GM13976 (cell line): ENCODE measurements at regions not wholly inside any gene's neighbourhood (a gene's known extent, or its start where the extent isn't known, plus 50 kb on each side); places are given as distances from the start of the nearest gene placed in this dataset.
"Not testable (repeated sequence)": the region's sequence is repeated elsewhere in the genome, so short reads cannot be mapped to it uniquely, and the experiment has no call there.

Experiments used
- DNase-seq: peaks from one replicate; pipeline ENCODE4 v3.0.0; 2012; ENCODE audit warnings: low spot score
- in situ Hi-C: fragments of 300-500 bp; cut with MboI; formaldehyde crosslinking; loops from one replicate; pipeline ENCODE4 v1.12.0; 2022; ENCODE audit warnings: low sequenced_read_pairs, mixed read lengths, inconsistent platforms; ENCODE audit not compliant: unreplicated experiment
- TF ChIP-seq, protein P1 (sequence below): IDR thresholded peaks from 2 replicates; pipeline ENCODE4 v1.5.1; 2012; ENCODE audit warnings: borderline replicate concordance, mild to moderate bottlenecking; ENCODE audit not compliant: insufficient read depth; ENCODE audit errors: extremely low read depth, missing control alignments, control extremely low read depth

DNA sequence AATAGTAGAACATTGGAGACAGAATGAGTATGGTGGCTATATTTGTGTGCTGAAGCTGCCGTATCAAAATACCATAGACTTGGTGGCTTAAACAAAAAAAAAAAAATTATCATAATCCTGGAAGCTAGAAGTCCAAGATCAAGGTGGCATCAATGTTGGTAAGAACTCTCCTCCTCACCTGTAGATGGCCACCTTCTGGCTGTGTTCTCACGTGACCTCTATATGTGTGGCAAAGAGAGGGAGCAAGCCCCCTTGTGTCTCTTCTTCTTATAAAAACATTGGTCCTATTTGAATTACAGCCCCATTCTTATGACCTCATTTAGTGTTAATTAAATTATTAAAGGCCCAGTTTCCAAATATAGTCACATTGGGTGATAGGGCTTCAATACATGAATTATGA lies 1640.9 kb upstream of the PCDH7 start:
- no peak for DNase-seq

DNA sequence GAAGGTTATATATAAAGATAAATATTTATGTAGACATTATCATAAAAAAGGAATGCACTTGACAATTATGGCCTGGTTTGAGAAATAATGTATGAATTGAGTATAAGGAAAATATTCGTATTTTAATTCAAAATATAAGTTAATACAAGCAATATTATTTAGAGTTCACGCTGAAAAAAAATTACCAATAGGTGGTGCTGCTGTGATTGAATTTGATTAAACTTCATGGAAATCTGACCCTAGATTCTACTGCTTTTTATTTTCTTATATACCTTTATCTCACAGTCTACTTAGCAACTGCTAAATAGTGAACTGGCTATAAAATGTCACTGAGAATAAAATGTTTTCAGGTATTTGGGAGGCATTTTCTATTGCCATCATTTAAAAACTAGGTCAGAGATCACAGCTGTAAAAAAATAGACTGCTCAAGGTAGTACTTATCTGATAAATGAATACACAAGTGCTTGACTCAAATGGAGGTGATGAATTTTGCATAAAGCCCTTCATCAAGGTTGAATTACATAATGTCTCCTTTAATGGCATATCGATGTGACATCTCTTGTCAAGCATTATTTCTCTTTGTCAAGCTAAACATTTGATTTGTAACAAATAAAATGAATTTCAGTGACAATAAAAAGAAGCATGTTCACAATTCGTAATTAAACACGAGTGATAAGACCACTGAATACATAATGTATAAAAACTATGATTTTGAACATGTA lies 1638.8 kb upstream of the PCDH7 start:
- DNase-seq: no peak
- in situ Hi-C loops: no loop called here
- TF ChIP-seq, protein P1, sequence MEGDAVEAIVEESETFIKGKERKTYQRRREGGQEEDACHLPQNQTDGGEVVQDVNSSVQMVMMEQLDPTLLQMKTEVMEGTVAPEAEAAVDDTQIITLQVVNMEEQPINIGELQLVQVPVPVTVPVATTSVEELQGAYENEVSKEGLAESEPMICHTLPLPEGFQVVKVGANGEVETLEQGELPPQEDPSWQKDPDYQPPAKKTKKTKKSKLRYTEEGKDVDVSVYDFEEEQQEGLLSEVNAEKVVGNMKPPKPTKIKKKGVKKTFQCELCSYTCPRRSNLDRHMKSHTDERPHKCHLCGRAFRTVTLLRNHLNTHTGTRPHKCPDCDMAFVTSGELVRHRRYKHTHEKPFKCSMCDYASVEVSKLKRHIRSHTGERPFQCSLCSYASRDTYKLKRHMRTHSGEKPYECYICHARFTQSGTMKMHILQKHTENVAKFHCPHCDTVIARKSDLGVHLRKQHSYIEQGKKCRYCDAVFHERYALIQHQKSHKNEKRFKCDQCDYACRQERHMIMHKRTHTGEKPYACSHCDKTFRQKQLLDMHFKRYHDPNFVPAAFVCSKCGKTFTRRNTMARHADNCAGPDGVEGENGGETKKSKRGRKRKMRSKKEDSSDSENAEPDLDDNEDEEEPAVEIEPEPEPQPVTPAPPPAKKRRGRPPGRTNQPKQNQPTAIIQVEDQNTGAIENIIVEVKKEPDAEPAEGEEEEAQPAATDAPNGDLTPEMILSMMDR: no peak

More for the DNA sequence above, 1640.9 kb upstream of the PCDH7 start:
- TF ChIP-seq, protein P1: no peak
- in situ Hi-C loops: no loop called here

DNA sequence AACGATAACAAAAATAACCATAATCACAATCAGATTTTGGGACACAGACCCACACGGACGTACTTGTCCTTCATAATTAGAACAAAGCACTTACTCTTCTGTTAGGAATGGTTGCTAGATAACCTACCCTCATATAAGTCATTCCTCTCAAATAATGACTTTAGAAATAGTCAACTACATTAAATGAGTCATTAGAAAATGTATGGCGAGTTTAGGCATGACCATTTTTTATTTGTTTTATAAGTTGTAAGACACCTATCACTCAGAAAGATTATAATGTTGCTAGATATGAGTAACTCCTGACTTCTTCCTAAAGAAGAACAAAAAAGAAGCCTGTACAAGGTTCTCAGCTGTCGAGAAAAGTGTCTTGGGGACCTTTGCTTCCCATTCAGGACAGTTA lies 1637.5 kb upstream of the PCDH7 start:
- no peak for DNase-seq
- in situ Hi-C loops: no loop called here
- TF ChIP-seq, protein P1: no peak

DNA sequence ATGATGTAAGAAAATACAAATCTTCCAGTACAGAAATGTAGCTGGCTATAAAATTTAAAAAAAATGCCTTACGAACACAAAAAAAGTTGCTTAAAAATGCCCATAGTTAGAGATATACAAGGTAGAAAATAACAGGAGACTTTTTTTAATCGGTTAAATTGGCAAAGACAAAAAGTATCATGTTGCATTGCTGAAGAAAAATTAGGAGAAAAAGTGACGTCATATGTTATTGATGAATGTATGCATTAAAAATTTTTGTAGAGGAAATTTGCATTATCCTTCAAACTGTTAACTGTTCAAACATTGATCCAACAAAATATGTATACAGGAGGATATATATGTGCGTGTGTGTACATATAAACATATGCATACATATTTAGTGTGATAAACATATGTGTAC lies 1634.4 kb upstream of the PCDH7 start:
- in situ Hi-C loops: no loop called here
- no peak for DNase-seq
- TF ChIP-seq, protein P1: no peak

DNA sequence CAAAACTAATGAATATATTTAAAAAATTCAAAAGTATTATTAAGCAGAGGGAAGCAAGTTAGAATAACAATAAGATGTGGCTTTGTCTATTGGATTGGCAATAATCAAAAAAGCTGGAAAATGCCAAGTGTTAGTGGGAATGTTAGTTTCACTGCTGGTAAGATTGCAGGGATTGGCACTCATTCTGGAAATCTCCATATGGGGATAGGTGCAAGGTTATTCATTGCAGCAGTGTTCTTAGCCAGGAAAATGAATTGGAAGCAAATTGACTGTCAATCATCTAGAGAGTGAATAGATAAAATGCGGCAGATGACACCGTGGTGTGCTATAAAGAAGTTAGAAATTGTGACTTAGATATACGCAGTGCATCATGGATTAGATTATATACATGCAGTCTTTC lies 1615.5 kb upstream of the PCDH7 start:
- TF ChIP-seq, protein P1: no peak
- DNase-seq: no peak
- in situ Hi-C loops: no loop called here

DNA sequence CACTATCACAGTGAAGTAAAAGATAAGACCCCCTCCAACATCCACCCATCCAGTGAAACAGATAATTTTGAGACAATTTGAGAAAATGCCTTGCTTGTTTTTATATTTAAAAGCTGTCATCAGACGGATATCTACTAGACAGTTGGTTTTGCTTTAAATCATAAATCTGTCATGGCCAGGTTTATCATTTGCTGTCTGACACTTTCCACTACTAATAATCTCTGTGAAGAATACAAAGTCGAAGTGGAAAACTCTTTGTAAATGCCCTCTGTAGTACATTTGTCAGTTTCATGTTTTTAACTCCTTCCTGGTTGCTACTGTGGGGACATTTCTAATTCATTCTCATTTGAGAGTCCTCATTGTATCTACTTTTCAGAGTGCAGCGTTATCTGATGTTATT lies 1606.2 kb upstream of the PCDH7 start:
- no peak for DNase-seq
- in situ Hi-C loops: no loop called here
- TF ChIP-seq, protein P1: no peak

DNA sequence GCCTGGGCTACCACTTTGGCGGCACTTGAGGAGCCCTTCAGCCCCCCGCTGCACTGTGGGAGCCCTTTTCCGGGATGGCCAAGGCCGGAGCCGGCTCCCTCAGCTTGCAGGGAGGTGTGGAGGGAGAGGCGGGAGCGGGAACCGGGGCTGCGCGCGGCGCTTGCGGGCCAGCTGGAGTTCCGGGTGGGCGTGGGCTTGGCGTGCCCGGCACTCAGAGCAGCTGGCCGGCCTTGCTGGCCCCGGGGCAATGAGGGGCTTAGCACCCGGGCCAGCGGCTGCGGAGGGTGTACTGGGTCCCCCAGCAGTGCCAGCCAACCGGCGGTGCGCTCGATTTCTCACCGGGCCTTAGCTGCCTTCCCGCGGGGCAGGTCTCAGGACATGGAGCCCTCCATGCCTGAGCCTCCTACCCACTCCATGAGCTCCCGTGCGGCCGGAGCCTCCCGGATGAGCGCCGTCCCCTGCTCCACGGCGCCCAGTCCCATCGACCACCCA lies 1602.9 kb upstream of the PCDH7 start:
- DNase-seq, in situ Hi-C loops: not testable (repeated sequence)
